Tibial nerve (tissue), 4 donors: ENCODE measurements at regions not wholly inside any gene's neighbourhood (a gene's known extent, or its start where the extent isn't known, plus 50 kb on each side); places are given as distances from the start of the nearest gene placed in this dataset.

ENCODE experiments used
- CTCF ChIP-seq, 5 experiments: fragments of 200-600 bp in 3 of 5; fragments of 450-650 bp in 2 of 5; sonication (generic) in 3 of 5; IDR thresholded peaks; one replicate each; pipeline ENCODE4 v1.5.1; 2016 to 2019; ENCODE audit warnings: antibody characterized with exemption in 5 of 5, mild to moderate bottlenecking in 3 of 5, moderate library complexity in 2 of 5
- EP300 ChIP-seq, 2 donors: sonication (generic); formaldehyde crosslinking; IDR thresholded peaks; one replicate each; pipeline ENCODE4 v1.6.1; 2017; ENCODE audit warnings: antibody characterized with exemption in 2 of 2, mild to moderate bottlenecking in 1 of 2
- POLR2A ChIP-seq, 2 donors: fragments of 450-650 bp; IDR thresholded peaks; one replicate each; pipeline ENCODE4 v1.6.1; 2017; ENCODE audit warnings: antibody characterized with exemption in 2 of 2, mild to moderate bottlenecking in 2 of 2, moderate library complexity in 2 of 2

GRCh38 chr6:5909721-5910120 is 97.0 kb downstream of the NRN1 start:
- TF ChIP-seq CTCF (IDR thresholded peaks at IDR 0.05) (no peak), POLR2A (IDR thresholded peaks at IDR 0.05) (no peak), EP300 (IDR thresholded peaks at IDR 0.05) (no peak)
